WTC11 (cell line): ENCODE measurements at regions not wholly inside any gene's neighbourhood (a gene's known extent, or its start where the extent isn't known, plus 50 kb on each side); places are given as distances from the start of the nearest gene placed in this dataset.

Source experiments
- CTCF ChIP-seq: fragments of 200-600 bp; IDR thresholded peaks from 2 replicates; pipeline ENCODE4 v1.8.0; 2022; ENCODE audit warnings: antibody characterized with exemption
- FOXP1 ChIP-seq: sonication (generic); formaldehyde crosslinking; IDR thresholded peaks from 2 replicates; pipeline ENCODE4 v1.8.0; 2022; ENCODE audit warnings: missing genetic modification reagents, mild to moderate bottlenecking, moderate library complexity, borderline replicate concordance
- FOXP4 ChIP-seq: sonication (generic); formaldehyde crosslinking; IDR thresholded peaks from 2 replicates; pipeline ENCODE4 v1.8.0; 2022; ENCODE audit warnings: mild to moderate bottlenecking, missing genetic modification reagents
- HMGXB4 ChIP-seq: sonication (generic); formaldehyde crosslinking; IDR thresholded peaks from 2 replicates; pipeline ENCODE4 v1.8.1; 2023; ENCODE audit warnings: mild to moderate bottlenecking, moderate library complexity, missing genetic modification reagents
- IRF2 ChIP-seq: sonication (generic); formaldehyde crosslinking; IDR thresholded peaks from 2 replicates; pipeline ENCODE4 v1.8.0; 2022; ENCODE audit warnings: low read depth, missing genetic modification reagents, borderline replicate concordance
- PRDM15 ChIP-seq: sonication (generic); formaldehyde crosslinking; IDR thresholded peaks from 2 replicates; pipeline ENCODE4 v1.8.0; 2022; ENCODE audit warnings: missing genetic modification reagents
- ZMAT4 ChIP-seq: fragments of 250-450 bp; sonication (Bioruptor Pico); IDR thresholded peaks from 2 replicates; pipeline ENCODE4 v1.9.0; 2021; ENCODE audit warnings: mild to moderate bottlenecking
- ZNF232 ChIP-seq: sonication (generic); formaldehyde crosslinking; IDR thresholded peaks from 2 replicates; pipeline ENCODE4 v1.8.0; 2022; ENCODE audit warnings: mild to moderate bottlenecking, missing genetic modification reagents

GRCh38 chr3:159540882-159541495, 447.6 kb upstream of the IL12A start:
- no peak for TF ChIP-seq CTCF
- no peak for TF ChIP-seq FOXP4
- TF ChIP-seq ZMAT4 (CRISPR knock-in tag): no peak
- no peak for TF ChIP-seq PRDM15
- TF ChIP-seq HMGXB4 (CRISPR knock-in tag): no peak
- TF ChIP-seq IRF2 (CRISPR knock-in tag): no peak
- no peak for TF ChIP-seq ZNF232
- TF ChIP-seq FOXP1 (CRISPR knock-in tag): no peak
